GM19043 (cell line): ENCODE measurements at regions not wholly inside any gene's neighbourhood (a gene's known extent, or its start where the extent isn't known, plus 50 kb on each side); places are given as distances from the start of the nearest gene placed in this dataset.

Experiments
- ATAC-seq: cut with Tn5 transposase; IDR thresholded peaks from one replicate; pipeline ENCODE4 v1.9.1; 2021; ENCODE audit warnings: low read depth; ENCODE audit not compliant: unreplicated experiment

DNA sequence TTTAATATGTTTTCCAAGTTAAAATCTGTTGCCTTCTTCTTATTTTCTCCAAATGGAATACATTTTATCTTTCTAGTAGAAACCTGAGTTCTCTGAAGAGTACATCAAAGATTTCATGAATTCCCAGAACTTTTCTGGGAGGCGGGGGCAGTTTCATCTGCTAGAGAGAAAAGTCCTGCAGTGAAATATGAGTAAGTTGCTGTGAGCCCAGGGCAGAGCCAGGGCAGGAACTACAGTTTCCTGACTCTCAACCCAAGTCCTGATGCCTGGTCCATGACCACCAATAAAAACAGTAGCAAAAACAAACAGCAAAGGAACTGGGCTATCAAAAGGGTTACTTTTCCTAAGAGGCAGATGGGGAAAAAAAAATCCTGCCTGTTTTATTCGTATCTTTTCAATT is 239.4 kb upstream of the CTSO start:
- no peak for ATAC-seq

DNA sequence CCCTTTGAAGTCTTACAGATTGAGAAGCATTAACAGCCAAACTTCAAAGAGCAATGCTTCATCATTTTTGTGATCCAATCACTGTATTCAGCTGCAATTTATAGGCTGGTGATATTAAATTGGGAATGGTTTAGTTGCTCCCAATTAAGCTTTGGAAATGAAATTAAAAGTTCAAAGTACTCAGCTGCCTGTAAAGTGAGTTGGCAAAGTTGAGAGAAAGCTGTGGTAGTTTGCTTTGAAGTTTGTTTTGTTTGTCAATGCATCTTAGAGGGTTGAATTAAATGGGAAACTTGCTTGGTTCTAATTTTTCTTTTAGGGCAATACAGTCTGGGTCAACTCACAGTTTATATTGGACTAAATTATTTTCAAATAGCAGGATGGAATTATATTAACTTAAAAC is 238.4 kb upstream of the CTSO start:
- no peak for ATAC-seq

DNA sequence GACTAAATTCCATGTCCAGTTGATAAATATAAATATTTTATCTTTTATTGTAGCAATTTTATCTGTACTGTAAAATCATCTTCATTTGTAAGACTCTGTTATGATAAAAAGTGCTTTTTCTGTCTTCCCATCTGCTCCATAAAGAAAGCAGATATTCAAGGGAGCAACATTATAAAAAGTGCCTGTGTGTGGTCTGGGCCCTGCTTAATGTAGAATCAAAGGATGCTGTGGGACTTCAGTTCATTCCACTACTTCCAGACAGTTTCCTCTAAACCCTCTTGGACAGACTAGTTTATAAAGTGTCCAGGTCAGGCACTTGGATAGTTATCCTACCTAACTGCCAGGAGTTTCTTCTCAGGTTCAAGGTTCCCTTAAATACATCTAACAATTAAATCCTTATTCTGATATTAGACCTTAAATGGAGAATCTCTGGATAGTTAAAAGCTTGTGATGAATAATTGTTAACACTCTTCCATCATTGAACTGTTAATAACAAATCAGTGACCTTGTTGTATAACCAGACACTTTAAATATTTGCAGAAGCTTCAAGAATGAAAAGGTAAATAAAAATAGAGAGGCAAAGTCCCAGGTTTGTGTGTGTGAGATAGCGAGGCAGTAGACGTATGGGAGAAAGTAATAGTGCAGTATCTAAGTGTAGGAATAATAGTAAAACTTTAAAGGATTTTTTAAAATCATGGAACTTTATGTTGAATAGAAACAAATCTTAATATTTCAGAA is 237.5 kb upstream of the CTSO start:
- no peak for ATAC-seq

DNA sequence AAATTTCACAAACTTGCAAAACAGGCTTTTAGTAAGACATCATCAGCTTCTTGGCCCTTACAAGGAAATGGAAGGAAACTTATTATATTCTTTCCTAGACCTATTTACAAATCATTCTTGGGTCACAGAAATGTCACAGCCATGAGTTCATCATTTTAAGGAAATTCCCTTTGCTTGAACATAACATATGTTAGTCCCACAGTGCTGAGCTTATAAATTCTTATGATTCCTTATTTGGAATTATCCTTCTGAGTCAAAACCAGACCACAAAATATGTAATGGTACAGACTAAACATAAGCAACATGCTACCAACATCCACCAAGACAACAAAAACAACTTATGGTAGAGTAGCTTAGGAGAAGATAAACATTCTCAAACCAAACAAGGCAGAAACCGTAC is 236.9 kb upstream of the CTSO start:
- ATAC-seq: no peak

DNA sequence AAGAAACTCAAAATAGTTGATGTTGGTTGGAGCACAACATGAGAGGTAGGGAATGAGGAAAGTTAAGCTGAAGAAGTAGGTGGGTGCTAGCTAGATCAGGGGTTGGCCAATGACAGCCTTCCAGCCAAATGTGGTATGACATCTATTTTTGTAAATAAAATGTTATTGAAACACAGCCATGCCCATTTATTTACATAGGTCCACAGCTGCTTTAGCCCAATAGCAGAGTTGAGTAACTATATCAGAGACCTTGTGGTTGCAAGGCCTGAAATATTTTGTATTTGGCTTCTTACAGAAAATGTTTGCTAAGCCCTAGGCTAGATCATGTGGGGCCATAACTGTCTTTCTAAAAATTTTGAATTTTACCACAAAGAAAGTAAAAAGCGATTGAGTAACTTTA is 234.9 kb upstream of the CTSO start:
- no peak for ATAC-seq

DNA sequence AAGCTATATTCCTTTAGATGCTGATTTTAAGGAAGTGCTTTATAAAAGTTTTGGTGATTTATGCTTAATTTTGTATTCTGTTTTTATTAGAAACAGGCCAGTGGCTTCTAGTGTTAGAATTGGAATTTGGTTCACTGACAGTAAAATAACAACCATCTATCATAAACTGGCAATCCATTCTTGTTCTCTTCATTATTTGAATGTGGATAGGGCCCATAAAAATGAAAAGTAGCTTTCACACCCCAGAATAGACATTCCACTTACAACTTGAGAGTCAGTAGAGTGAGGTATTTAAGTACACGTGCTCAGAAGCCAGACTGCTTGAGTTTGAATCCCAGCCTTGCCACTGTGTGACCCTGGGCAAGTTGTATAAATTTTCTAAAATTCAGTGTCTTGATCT is 232.4 kb upstream of the CTSO start:
- ATAC-seq: no peak

DNA sequence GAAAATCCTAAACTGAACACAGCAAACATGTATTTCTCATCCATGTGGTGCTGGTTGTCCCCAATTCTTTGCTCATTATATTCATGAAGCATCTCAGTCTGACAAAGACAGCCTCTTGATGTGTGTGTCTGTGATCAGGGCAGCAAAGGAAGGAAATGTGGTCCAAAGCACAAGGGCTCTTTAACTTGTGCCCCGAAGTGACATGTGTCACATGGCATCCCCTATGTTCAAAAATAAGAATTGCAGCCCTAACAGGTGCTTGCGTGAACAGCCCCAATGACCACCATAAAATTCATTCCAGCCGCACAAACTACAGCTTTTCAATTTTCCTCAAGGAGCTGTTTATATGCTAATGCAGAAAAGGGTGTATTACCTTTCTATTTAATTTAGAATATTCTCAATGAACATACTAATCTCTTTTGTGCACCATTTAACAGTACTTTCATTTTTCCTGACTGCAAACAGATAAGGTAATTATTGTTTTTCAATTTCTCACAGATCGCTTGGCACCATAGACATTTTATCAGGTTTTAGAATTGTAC is 231.9 kb upstream of the CTSO start:
- no peak for ATAC-seq

DNA sequence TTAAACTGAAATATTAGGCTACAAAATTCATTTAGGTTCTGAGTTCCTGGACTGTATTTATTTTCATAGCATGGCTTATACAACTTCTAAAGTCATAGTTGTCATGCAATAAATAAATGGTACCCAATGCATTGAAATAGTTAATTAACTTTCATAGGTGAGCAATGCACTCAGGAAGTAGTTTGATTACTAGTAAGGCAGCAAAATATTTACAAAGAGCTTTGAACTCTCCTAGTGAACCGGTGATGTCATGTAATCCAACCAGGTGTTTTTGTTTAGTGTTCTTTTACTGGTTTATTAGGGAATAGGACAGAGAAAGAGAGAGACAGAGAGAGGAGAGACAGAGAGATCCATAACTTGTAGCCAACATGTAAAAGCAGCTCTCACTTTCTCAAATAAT is 228.6 kb upstream of the CTSO start:
- no peak for ATAC-seq

DNA sequence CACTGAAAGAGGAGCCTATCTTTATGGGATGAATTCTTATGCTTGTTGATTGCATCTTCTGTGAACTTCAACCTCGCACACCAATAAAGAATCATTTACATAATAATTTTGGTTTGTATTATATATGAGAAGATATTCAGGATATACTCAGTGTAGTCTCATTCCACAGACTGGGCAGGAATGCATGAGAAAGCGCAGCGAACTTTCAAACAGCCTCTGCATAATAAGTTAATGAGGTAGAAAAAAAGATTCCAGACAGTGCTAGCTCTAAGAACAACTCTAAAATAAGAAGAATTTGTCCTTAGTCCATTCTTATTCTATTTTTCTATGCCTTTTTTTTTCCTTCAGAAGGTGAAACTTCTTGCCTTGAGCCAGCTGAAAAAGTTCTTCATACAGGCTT is 224.3 kb upstream of the CTSO start:
- no peak for ATAC-seq

DNA sequence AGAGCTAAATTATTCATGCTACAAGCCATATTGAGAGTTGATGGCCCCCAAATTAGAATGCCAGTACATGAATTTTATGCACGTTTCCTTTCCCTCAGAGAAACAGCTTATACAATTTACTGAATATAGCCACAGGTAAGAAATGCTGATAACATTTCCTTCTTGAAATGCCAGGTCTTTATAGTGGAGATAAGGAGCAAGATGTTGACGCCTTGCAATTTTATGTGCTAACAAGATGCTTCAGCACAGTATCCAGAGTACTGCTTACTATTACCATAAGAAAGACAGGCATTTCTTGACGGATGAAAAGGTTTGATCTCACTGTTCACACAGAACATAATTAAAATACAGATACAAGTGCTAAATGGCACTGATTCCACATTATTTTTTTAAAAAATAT is 223.2 kb upstream of the CTSO start:
- no peak for ATAC-seq

DNA sequence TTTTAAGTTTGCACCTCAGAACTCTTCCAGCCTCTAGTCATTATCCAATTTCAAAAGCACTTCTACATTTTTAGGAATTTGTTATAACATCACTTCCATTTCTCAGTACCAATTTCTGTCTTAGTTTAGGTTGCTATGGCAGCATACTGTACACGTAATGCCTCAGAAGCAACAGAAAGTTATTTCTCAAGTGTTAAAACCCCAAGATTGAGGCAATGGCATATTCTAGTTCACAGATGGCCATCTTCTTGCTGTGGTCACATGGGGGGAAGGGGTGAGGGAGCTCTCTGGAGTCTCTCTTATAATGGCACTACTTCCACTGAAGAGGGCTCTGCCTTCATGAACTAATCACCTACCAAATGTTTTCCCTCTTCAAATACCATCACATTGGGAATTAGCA is 220.3 kb upstream of the CTSO start:
- no peak for ATAC-seq

DNA sequence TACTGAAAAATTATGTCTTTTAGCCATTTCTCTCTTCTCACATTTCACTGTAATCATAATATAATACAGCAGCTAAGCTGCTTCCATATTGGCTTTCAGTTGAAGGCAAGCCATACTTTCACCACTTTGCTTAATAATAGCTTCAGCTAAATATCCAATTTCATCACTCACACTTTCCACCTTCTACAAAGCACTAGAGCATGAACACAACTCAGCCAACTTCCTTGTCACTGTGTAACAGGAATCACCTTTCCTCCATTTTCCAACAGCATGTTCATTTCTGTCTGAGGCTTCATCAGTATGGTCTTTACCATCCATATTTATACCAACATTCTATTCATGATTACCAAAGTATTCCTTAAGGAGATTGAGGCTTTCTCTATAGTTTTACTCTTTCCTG is 219.8 kb upstream of the CTSO start:
- no peak for ATAC-seq

DNA sequence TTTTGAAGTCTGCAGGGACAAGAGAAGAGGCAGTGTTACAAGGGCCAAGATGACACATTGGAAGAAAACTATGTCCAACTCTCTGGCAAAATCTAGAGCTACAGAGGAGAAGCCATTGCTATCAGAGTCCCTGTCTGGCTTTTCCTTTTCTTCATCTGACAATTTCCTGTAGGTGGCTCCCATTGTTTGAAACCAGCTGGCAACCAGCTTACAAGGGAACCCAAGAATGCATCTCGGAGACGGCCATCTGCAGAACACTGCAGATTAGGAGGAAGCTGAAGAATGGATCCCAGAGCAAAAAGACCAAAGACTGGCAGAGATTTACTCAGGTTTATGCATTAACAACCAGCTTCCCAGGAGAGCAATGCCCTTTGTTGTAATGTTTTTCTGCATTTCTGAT is 216.2 kb upstream of the CTSO start:
- ATAC-seq: no peak

DNA sequence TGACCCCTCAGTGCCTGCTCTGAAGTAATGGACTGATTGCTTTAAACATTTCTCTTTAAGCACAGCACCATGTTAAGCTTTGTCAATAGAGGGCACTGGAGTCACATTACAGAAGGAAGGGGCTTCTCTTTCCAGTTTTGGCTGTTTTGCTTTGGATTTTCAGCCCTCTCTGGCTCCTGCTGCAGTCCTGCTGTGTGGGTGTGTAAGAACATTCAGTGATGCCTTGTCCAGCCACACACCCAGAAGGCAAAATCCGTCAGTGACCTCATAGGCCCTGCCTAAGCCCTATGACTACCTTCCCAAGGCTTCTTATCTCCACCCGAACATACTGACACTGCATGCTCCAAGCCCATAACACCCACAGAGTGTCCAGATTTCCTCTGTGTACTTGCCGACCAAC is 215.3 kb upstream of the CTSO start:
- ATAC-seq: no peak

DNA sequence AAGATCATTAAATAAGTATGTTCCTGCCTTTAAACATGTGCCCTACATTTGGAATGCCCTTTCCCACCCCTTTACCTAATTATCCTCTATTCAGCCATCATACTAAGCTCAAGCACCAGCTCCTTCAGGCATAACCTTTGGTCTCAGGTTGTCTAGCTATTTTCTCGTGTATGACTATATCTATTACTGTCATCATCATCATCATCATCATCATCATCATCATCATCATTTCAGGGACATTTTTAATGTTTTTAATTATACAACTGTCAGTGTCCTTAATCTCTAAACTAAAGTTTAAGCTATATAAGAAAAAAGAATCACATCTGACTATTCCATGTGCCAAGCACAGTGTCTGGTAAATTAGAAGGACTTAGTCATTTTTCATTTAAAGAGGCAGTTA is 214.6 kb upstream of the CTSO start:
- ATAC-seq: no peak

DNA sequence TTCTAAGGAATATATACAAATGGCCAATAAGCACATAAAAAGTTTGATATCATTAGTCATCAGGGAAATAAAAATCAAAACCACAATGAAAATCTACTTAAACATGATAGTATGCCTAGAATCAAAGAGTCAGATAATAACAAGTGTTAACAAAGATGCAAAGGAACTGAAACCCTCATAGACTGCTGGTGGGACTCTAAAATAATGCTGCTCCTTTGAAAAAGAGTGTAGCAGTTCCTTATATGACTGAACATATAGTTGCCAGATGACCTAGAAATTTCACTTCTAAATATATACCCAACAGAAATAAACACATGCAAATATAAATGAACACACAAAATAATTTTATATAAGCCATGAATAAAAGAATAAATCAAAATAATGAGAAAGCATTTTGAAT is 205.1 kb upstream of the CTSO start:
- ATAC-seq: peak; percentile 78

DNA sequence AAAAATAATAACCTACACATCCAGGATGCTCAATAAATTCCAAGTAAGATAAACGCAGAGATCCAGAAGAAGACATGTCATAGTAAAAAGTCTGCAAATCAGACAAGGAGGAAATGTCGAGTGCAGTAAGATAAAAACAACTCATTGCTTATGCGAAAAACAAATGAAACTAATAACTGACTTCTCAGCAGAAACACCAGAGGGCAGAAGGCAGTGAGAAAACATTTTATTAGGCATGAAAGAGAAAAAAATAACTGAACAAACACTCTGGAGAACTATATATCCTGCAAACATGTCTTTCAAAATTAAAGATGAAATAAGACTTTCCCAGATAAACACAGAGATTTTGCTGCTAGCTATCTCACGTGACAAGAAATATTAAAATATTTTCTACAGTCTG is 201.3 kb upstream of the CTSO start:
- no peak for ATAC-seq

DNA sequence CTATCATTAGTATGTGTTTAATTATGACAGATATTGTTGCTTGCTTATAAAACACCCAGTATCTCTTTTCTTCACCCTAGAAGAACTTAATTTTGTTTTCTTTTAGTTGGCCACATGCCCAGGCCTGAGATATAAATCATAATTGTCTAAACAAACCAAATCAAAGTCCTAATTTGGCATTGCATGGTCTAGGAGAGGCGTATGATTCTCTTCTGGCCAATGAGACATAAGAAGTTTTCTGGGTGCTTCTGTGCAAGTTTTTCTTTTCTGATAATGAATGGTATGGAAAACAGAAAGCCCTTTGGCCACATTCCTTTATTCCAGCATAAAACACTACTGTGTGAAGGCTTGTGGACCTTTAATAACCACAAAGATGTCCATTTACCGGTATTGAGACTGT is 192.9 kb upstream of the CTSO start:
- no peak for ATAC-seq

DNA sequence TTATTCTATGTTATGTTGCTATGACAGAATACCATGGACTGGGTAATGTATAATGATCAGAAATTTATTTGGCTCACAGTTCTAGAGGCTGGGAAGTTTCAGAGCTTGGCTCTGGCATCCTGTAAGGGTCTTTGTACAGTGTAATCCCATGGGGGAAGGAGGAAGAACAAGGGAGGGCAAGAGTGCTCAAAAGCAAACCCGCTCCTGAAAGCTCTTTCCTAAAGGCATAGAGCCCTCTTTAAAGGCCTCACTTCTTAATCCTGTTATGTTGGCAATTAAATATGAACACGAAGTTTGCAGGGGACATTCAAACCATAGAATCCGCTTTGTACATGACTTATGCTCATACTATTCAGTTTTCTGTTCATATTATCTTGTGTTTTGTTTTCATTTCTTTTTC is 191.3 kb upstream of the CTSO start:
- ATAC-seq: no peak

DNA sequence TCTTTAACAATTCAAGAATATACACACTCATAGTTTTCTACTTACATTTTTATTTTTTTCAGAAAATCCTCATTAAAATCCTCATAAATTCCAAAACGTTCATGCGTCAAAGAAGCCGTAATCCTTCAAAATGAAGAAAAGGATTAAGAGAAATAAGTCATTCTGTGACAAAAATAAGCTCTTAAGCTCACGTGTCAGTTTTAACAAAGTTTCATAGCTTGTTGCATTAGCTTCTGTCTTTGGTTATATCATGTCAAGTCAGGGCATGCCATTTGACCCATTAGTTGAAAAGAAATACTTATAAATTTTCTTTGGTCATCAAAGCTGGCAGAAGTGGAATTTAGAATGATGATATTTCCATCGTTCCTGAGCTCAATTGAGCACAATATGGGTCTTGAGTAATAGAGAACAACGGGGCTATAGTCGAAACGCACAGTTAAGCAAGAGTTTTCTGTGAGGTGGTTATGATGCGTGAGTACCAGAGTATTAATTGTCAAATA is 185.2 kb upstream of the CTSO start:
- ATAC-seq: no peak

DNA sequence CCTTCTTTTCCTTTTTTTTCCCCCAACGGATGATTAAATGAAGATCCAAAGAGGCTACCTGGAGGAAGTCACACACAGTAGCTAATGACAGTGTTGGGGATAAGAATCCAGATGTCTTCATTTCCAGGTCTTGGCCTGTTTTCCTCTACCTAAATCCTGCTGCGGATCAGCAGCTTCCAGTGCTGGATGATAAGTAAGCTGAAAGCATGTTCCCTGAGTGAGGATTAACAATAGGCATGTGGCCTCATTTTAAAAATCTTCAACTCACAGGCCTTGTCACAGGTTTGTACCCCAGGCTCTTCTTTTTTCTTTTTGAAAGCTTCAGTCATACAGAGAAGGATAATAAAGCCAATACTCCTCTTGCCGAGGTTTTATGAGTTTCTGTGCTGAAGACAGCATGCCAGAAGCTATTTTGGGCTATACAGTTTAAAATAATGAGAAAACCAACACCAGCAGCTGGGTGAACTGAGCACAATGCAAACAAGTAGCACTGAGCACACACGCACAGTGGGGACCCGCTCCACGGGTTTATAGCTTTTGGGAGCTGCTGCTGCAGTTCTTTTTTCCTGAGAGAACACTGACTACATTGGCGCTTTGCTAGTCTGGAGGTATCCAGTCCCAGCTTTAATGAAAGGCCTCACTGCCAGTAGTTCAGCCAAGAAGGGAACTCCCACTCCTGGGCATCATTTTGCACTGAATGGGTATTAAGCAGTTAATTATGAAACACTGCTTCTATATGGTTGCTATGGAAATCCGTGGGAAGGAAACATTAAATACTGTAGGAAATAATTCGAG is 184.2 kb upstream of the CTSO start:
- ATAC-seq: no peak

DNA sequence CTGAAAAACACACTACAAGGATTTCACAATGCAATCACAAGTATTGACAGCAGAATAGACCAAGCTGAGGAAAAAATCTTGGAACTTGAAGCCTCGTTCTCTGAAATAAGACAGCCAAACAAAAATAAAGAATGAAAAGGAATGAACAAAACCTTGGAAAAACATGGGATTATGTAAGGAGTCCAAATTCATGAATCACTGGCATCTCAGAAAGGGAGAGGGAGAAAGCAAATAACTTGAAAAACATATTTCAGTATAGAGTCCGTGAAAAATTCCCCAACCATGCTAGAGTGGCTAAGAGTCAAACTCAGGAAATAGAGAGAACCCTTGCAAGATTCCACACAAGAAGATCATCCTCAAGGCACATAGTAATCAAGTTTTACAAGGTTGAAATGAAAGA is 178.5 kb upstream of the CTSO start:
- ATAC-seq: no peak
